GM21515 (cell line): ENCODE measurements at regions not wholly inside any gene's neighbourhood (a gene's known extent, or its start where the extent isn't known, plus 50 kb on each side); places are given as distances from the start of the nearest gene placed in this dataset.

ENCODE experiments used
- ATAC-seq: cut with Tn5 transposase; IDR thresholded peaks from one replicate; pipeline ENCODE4 v1.9.1; 2021; ENCODE audit not compliant: unreplicated experiment

- no peak for ATAC-seq
Measured at GRCh38 chr15:61640756-61641155, 411.7 kb upstream of the RORA start.

DNA sequence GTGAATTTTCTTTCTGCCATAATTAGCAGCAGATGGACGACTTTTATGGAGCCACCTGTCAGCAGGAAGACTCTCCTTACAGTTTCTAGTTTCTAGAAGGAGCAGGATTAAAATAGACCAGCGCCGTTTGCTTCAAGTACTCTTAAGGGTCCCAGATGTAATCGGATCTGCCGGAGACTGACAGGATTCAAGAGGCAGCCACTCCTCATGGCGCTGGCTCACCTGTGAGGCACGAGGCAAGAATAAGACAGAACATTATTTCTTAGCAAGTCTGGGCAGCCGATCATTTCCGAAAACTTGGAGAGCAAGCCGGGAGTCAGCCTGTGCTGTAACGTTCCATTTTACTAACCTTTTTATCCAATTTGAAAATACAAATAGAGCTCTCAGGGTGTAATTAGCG lies 410.4 kb upstream of the RORA start:
- no peak for ATAC-seq

DNA sequence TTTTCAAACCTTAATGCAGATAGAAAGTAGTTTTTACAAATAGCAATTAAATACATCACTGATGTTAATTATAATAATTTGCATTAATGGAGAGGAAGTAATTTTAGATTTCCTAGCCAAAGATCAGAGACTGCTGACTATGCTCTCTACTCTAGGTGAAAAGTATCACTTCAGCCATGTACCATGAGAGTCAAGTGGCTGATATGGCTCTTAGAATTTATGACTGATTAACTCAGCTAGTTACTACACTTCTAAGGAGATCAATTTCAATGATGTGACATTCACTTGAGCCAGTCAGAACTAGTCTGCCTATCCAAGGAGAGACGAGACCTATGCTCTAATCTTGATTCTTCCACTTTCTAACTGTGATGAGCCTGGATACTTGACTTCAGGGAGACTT lies 405.7 kb upstream of the RORA start:
- ATAC-seq, result no peak

DNA sequence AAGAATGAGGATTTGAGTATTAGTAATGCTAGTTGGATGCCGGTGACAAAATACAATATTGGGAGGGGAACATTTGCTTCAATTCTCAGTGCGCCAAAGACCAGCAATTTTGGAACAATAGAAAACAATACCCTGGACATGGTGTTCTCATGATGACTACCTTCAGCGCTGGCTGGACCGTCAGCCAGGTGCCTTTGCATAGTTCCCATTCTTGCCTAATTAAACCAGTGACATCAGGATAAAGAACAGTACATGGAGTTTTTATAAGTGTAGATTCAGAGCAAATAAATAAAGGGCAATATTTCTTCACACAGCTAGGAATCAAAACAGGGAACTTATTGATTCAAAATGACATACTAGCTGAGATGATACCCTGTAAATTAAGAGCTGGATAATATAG lies 404.8 kb upstream of the RORA start:
- ATAC-seq, result no peak

- no peak for ATAC-seq
Measured at GRCh38 chr15:61629269-61629668, 400.2 kb upstream of the RORA start.

- ATAC-seq, result no peak
Measured at GRCh38 chr15:61624950-61625349, 395.8 kb upstream of the RORA start.

DNA sequence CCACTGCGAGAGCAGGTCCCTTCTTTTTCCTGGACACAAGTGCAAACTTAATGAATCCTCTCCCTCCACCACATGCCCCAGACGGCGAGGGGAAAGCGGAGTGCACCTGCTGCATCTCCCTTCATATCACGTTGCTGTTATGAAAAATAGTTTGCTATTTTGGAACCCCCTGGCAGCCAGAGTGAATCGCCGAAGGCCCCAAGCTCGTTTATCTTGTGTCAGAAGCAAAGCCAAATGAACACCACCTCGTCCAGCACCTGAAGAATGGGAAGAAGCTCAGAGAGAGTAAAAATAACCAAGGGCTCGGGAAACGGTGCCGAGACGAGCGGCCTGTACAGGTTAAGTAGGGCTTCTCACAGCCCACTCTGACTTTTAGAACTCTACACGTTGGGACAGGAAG lies 394.6 kb upstream of the RORA start:
- ATAC-seq, result no peak

- no peak for ATAC-seq
Measured at GRCh38 chr15:61621865-61622264, 392.8 kb upstream of the RORA start.

DNA sequence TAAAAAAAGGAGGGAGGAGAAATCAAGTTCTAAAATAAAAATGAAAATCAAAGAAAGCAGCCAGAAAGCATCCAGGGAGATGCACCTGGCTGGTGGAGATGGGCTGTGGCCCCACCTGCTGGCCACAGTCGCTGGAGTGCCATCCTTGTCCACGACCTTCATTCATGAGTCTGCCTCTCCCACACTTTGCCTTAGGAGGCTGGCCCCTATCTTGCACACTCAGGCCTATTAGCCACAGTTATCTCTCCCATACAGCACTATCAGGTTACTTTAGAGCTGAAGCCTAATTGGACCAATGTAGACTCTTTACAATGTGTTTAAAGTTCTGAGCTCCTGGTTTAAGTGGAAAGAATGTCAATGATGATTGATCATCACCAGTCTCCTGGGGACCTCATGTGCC lies 392.0 kb upstream of the RORA start:
- no peak for ATAC-seq

- no peak for ATAC-seq
Measured at GRCh38 chr15:61620151-61620550, 391.0 kb upstream of the RORA start.

- ATAC-seq, result no peak
Measured at GRCh38 chr15:61613729-61614128, 384.6 kb upstream of the RORA start.

DNA sequence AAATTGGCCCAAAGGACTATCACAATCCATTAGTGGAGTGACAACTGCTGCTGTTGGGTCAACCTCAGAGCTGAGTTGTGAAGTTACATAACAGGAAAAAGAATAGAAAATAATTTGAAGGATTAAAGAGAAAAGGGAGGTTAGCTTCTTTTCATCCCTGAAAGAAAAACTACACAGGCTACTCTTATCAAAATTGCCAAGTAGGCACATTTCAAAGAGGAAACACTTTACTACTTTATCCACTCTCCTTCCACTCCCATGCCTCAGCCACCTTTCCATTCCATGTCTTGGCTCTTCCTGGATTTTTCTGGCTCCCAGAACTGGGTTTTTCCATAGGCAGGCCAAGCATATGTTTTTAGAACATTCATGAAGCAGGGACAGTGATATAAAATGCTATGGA lies 384.0 kb upstream of the RORA start:
- ATAC-seq, result no peak

DNA sequence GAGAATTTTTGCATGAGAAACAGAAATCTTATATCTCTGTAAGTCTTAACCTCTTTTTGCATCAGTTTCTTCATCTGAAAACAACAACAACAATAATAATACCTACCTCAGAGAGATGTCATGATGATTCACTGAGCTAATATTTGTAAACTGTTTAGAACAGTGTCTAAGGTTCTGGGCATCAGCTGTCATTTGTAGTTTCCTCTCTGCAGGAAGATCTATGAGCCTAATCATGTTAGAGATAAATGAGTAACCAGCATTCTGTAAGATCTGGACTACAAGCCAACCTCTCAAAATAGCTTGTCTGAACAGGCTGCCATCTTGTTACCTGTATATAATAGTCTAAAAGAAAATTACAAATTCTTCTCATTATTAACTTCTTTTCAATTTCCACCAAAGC lies 383.0 kb upstream of the RORA start:
- ATAC-seq, result no peak

GRCh38 chr15:61605343-61605742 lies 376.2 kb upstream of the RORA start:
- ATAC-seq, result no peak

DNA sequence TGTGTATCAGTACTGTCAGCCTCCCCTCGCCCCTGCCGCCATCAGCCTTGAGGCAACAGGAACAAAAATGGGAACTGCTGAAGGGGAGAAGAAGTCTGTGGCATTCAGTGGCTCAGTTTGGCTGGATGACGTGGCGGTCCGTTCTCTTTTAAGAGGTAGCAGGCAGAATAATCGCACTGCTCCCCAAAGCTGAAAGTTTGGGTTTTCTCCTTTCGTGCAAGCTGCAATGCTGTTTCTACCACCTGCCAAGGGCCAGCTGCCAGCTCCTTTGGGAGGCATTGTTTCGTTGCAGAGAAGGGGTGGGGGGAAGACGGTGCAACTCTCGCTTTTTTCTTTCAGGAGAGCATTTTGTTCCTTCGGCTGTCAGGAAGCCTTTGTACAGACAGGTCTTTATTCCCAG lies 369.6 kb upstream of the RORA start:
- ATAC-seq, result no peak

DNA sequence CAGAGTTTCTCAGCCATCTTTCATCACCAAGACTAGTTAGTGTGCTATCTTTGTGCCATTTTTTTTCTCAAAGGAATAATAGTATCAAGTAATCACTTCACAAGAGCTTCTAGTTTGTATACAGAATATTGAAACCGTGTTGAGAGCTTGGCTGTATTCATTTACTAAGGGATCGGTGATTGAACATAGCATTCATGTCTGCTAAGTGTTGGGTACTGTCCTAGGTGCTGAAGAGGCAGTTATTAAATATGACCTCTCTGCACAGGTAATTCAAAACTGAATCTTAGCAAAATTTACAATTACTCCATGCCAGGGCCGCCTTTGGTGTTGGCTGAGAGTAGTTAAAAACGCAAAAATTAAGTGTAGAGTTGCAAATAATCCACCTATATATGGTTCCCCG lies 355.3 kb upstream of the RORA start:
- no peak for ATAC-seq

DNA sequence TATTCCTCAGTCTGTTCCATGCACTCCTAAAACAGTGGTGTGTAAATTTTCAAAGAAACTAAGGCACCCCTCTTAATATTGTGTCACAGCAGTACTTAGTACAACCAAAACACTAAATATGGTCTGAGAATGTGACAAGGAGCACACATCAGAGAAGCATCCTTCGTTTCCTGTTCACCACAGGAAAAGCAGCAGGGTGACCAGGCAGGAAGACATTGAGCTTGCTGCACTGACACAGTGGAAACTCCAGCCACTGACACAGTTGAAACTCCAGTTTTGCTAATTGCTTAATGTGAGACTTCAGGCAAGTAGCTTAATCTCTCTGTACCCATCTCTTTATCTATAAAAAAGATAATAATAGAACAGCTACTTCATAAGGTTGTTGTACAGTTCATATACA lies 353.0 kb upstream of the RORA start:
- no peak for ATAC-seq

DNA sequence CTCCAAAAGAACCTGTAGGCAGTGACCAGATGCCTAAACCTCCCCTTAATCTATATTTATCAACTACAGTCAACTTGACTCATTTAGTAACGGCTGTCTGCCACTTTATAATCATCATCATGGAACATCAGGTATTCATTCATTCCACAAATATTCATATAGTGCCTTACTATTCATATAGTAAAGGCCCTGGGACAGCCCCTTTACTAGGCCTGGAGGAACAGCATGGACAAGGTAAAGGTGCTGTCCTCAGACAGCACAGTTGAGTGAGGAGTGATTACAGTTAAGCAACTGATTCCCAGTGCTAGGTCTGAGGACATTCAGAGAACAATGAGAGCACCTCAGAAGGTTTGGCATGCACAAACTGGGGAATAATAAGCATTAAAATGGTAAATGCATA lies 346.5 kb upstream of the RORA start:
- no peak for ATAC-seq

DNA sequence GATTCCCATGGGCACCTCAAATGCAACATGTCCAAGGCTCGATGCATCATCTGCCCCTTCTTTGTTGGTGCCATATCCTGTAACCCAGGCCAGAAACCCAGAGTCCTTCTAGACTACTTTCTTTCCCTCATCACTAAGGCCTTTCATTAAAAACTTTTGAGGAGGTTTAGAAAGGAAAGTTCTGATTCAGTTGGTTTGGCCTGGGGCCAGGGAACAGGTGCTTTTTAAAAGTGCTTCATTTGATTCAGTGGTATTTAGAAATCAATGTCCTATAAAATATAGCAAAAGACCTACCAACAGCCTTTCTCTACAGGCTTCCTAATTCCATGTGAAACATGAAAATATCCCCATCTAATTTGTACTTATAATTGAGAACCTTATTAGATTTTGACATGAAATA lies 341.9 kb upstream of the RORA start:
- ATAC-seq, result no peak

GRCh38 chr15:61564785-61565184 lies 335.7 kb upstream of the RORA start:
- ATAC-seq, result no peak

GRCh38 chr15:61558172-61559136 lies 329.4 kb upstream of the RORA start:
- ATAC-seq, result no peak

DNA sequence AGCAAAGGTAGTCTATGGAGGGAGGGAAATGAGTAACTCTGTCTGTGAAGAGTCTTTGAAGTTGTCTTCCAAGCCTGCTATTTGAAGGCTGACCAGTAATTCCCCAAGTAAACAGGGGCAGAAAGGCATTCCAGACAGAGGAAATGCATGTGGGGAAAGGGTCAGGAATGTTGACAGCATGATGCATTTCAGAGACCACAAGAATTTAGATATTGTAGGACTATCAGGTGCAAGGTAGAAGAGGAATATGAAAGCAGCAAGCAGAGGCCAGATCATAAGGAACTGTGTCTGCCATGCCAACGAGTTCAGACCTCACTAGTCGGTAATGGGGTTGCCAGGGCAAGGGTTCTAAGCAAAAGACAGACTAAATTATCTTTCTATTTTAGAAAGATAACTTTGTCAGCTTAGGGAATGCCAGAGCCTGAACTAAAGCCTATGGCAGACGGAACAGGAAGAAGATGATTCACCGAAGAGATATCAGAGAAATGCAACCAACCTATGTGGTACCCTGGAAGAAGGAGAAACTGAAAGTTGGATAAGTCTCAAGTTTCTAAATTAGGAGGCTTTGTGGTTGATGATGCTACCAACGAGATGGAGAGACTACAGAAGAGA lies 327.0 kb upstream of the RORA start:
- no peak for ATAC-seq

GRCh38 chr15:61549727-61550126 lies 320.6 kb upstream of the RORA start:
- no peak for ATAC-seq
